A549 (cell line): ENCODE measurements at regions not wholly inside any gene's neighbourhood (a gene's known extent, or its start where the extent isn't known, plus 50 kb on each side); places are given as distances from the start of the nearest gene placed in this dataset.

Source experiments
- ATAC-seq, 2 experiments: fragments of 200-7000 bp in 1 of 2; fragments of >200 bp in 1 of 2; cut with Nextera tagmentation in 1 of 2; cut with Tn5 transposase in 1 of 2; 3 replicates each; pipeline versions ENCODE4 v1.8.0 to v1.9.1; 2018 to 2020; ENCODE audit warnings: mild to moderate bottlenecking in 1 of 2, moderate library complexity in 1 of 2
- CTCF ChIA-PET: fragments of 300-600 bp; sonication (Branson Sonifier 250); formaldehyde crosslinking; extraction: SDS; loops from one replicate; lab custom pipeline; 2021; ENCODE audit warnings: antibody characterized with exemption, inconsistent platforms; lab: Yijun Ruan, JAX
- POLR2A ChIA-PET: fragments of 350-600 bp; formaldehyde crosslinking; extraction: SDS; loops from one replicate; lab custom pipeline; 2021; ENCODE audit warnings: antibody characterized with exemption, inconsistent platforms; lab: Yijun Ruan, JAX
- DNase-seq, 2 experiments: peaks; one replicate each; pipeline versions ENCODE4 v3.0.0 to v3.0.0-alpha.2; 2011 to 2016; ENCODE audit warnings: low read depth in 1 of 2, low spot score in 1 of 2
- FAIRE-seq: peaks from 2 replicates; lab custom pipeline; 2011; peaks lifted over from hg19 to GRCh38; lab: Jason Lieb, UNC
- H3K27ac ChIP-seq, 2 experiments: fragments of >200 bp; sonication (Bioruptor Twin); formaldehyde crosslinking; 3 replicates each; pipeline ENCODE4 v1.5.1; 2016 to 2017
- H3K4me1 ChIP-seq: fragments of >200 bp; sonication (Bioruptor Twin); formaldehyde crosslinking; 3 replicates; pipeline ENCODE4 v1.6.1; 2016
- H3K4me2 ChIP-seq: fragments of >200 bp; sonication (Bioruptor Twin); formaldehyde crosslinking; 3 replicates; pipeline ENCODE4 v1.6.1; 2016
- H3K4me3 ChIP-seq: fragments of >200 bp; sonication (Bioruptor Twin); formaldehyde crosslinking; 3 replicates; pipeline ENCODE4 v1.5.1; 2016
- H3K9me3 ChIP-seq: fragments of >200 bp; sonication (Bioruptor Twin); formaldehyde crosslinking; 3 replicates; pipeline ENCODE4 v1.6.1; 2016
- ATOH8 ChIP-seq: fragments of 250-450 bp; sonication (Bioruptor Pico); IDR thresholded peaks from 2 replicates; pipeline ENCODE4 v1.5.0; 2020; ENCODE audit warnings: low read depth, mild to moderate bottlenecking, moderate library complexity
- BCL3 ChIP-seq: fragments of >200 bp; sonication (Bioruptor Twin); formaldehyde crosslinking; IDR thresholded peaks from 3 replicates; pipeline ENCODE4 v1.6.1; 2016
- BHLHE40 ChIP-seq: IDR thresholded peaks from 2 replicates; pipeline ENCODE4 v1.6.1; 2012; ENCODE audit warnings: low read depth, low read length, inconsistent platforms
- CEBPB ChIP-seq, 2 experiments: fragments of >200 bp in 1 of 2; sonication (Bioruptor Twin) in 1 of 2; formaldehyde crosslinking in 1 of 2; IDR thresholded peaks; 2 replicates each; pipeline ENCODE4 v1.6.1; 2012 to 2016
- CHD2 ChIP-seq: fragments of 150-350 bp; IDR thresholded peaks from 2 replicates; pipeline ENCODE4 v1.6.1; 2014; ENCODE audit warnings: low read length; ENCODE audit not compliant: partially characterized antibody
- E2F6 ChIP-seq: IDR thresholded peaks from 2 replicates; pipeline ENCODE4 v1.6.1; 2012; ENCODE audit warnings: low read depth, borderline replicate concordance
- ESRRA ChIP-seq: fragments of 150-350 bp; IDR thresholded peaks from 2 replicates; pipeline ENCODE4 v1.6.1; 2014; ENCODE audit warnings: mild to moderate bottlenecking, low read length, borderline replicate concordance
- FOXS1 ChIP-seq: fragments of 250-450 bp; sonication (Bioruptor Pico); IDR thresholded peaks from 2 replicates; pipeline ENCODE4 v1.5.0; 2020; ENCODE audit warnings: mild to moderate bottlenecking, moderate library complexity
- GATA3 ChIP-seq: IDR thresholded peaks from 2 replicates; pipeline ENCODE4 v1.6.1; 2012; ENCODE audit warnings: borderline replicate concordance
- HDAC2 ChIP-seq: fragments of 200-600 bp; sonication (generic); IDR thresholded peaks from 2 replicates; pipeline ENCODE4 v1.6.1; 2016
- HOXA7 ChIP-seq: fragments of 250-450 bp; sonication (Bioruptor Pico); IDR thresholded peaks from 2 replicates; pipeline ENCODE4 v1.5.0; 2020; ENCODE audit warnings: mild to moderate bottlenecking, moderate library complexity
- KDM5A ChIP-seq: fragments of 200-600 bp; sonication (generic); IDR thresholded peaks from 2 replicates; pipeline ENCODE4 v1.6.1; 2016; ENCODE audit warnings: antibody characterized with exemption, mild to moderate bottlenecking
- PHF8 ChIP-seq: fragments of 200-600 bp; sonication (generic); IDR thresholded peaks from 2 replicates; pipeline ENCODE4 v1.6.1; 2016; ENCODE audit warnings: low read depth, mild to moderate bottlenecking, antibody characterized with exemption, moderate library complexity, borderline replicate concordance
- POLR2A ChIP-seq: IDR thresholded peaks from 2 replicates; pipeline ENCODE4 v1.6.1; 2012; ENCODE audit warnings: mild to moderate bottlenecking, low read length
- RAD21 ChIP-seq, 2 experiments: fragments of >200 bp in 1 of 2; sonication (Bioruptor Twin) in 1 of 2; formaldehyde crosslinking in 1 of 2; IDR thresholded peaks in 1 of 2; conservative IDR thresholded peaks in 1 of 2; 2 replicates in 1 of 2; 3 replicates in 1 of 2; pipeline ENCODE4 v1.6.1; 2012 to 2018; ENCODE audit warnings: inconsistent platforms in 1 of 2
- RARB ChIP-seq: fragments of 250-450 bp; sonication (Bioruptor Pico); IDR thresholded peaks from 2 replicates; pipeline ENCODE4 v1.8.0; 2021; ENCODE audit warnings: mild to moderate bottlenecking, moderate library complexity
- RFX5 ChIP-seq: fragments of 450-650 bp; IDR thresholded peaks from 2 replicates; pipeline ENCODE4 v1.7.1; 2014; ENCODE audit warnings: antibody characterized with exemption, mild to moderate bottlenecking, moderate library complexity
- SREBF2 ChIP-seq: fragments of 450-650 bp; IDR thresholded peaks from 2 replicates; pipeline ENCODE4 v1.6.1; 2014; ENCODE audit warnings: mild to moderate bottlenecking, moderate library complexity
- TFCP2L1 ChIP-seq: fragments of 250-450 bp; sonication (Bioruptor Pico); IDR thresholded peaks from 2 replicates; pipeline ENCODE4 v1.5.0; 2021; ENCODE audit warnings: mild to moderate bottlenecking
- USF2 ChIP-seq: fragments of 450-650 bp; IDR thresholded peaks from 2 replicates; pipeline ENCODE4 v1.6.1; 2014; ENCODE audit warnings: antibody characterized with exemption
- ZFP36 ChIP-seq: fragments of 450-650 bp; IDR thresholded peaks from 2 replicates; pipeline ENCODE4 v1.6.1; 2014; ENCODE audit warnings: borderline replicate concordance; ENCODE audit not compliant: partially characterized antibody
- ZSCAN20 ChIP-seq: fragments of 250-450 bp; sonication (Bioruptor Pico); IDR thresholded peaks from 2 replicates; pipeline ENCODE4 v1.8.0; 2022; ENCODE audit warnings: mild to moderate bottlenecking, moderate library complexity
- WGBS: methylation state at CpG from one replicate; pipeline ENCODE4 v1.1.6; 2017; ENCODE audit errors: missing lambda C conversion rate; 5-methylcytosine and 5-hydroxymethylcytosine counted together

- Histone ChIP-seq H3K4me2 (no peak overlapping the region), H3K4me3 (no peak overlapping the region), H3K27ac (no peak overlapping the region), H3K9me3 (no peaks in the 10 kb centered on the region), H3K4me1 (no peaks in the 10 kb centered on the region)
- ChIA-PET CTCF (no interaction called here), POLR2A (no interaction called here)
- TF ChIP-seq GATA3 (no peak), RFX5 (no peak), E2F6 (no peak), TFCP2L1 (no peak), HOXA7 (no peak), PHF8 (no peak), HDAC2 (no peak), BCL3 (no peak)
- DNase-seq: no peak
- FAIRE-seq: no peak
- no peak for ATAC-seq
These were observed 110.1 kb downstream of the GPR63 start for GRCh38 chr6:96727144-96727543.

GRCh38 chr6:96725296-96725695, 112.0 kb downstream of the GPR63 start:
- no peak for FAIRE-seq
- CTCF ChIA-PET: no interaction called here
- TF ChIP-seq PHF8 (no peak), KDM5A (no peak), CEBPB (IDR thresholded peaks at IDR 0.05) (no peak), ESRRA (no peak), SREBF2 (no peak), RAD21 (conservative IDR thresholded peaks at IDR 0.05 in 1 of 2, IDR thresholded peaks at IDR 0.05 in 1 of 2) (no peak), POLR2A (no peak)
- TF ChIP-seq, all 56 proteins: peak for 0
- ATAC-seq: no peak
- Histone ChIP-seq H3K4me3 (no peak overlapping the region), H3K4me2 (no peak overlapping the region), H3K9me3 (no peaks in the 10 kb centered on the region), H3K4me1 (no peaks in the 10 kb centered on the region), H3K27ac (no peak overlapping the region)
- POLR2A ChIA-PET: no interaction called here
- 39% methylated on average over 2 of the region's 2 CpGs for WGBS
- no peak for DNase-seq

GRCh38 chr6:96724641-96725040, 112.6 kb downstream of the GPR63 start:
- Histone ChIP-seq H3K4me2 (no peak overlapping the region), H3K4me1 (no peaks in the 10 kb centered on the region), H3K27ac (no peak overlapping the region), H3K4me3 (no peak overlapping the region), H3K9me3 (no peaks in the 10 kb centered on the region)
- POLR2A ChIA-PET: no interaction called here
- no peak for TF ChIP-seq RAD21 (conservative IDR thresholded peaks at IDR 0.05 in 1 of 2, IDR thresholded peaks at IDR 0.05 in 1 of 2)
- TF ChIP-seq ZFP36: no peak
- TF ChIP-seq CEBPB (IDR thresholded peaks at IDR 0.05): no peak
- TF ChIP-seq RARB (CRISPR knock-in tag): no peak
- no peak for TF ChIP-seq HOXA7
- no peak for TF ChIP-seq USF2
- TF ChIP-seq ZSCAN20 (CRISPR knock-in tag): no peak
- TF ChIP-seq FOXS1: no peak
- no peak for TF ChIP-seq CHD2
- no peak for TF ChIP-seq BHLHE40
- TF ChIP-seq ATOH8 (CRISPR knock-in tag): no peak
- ATAC-seq: no peak
- no peak for DNase-seq
- CTCF ChIA-PET: no interaction called here
- FAIRE-seq: no peak
- 61% methylated on average over 4 of the region's 4 CpGs for WGBS
